Cardiac muscle cell (in vitro differentiated cells and primary cell): ENCODE measurements at regions not wholly inside any gene's neighbourhood (a gene's known extent, or its start where the extent isn't known, plus 50 kb on each side); places are given as distances from the start of the nearest gene placed in this dataset.

ENCODE experiments used
- DNase-seq, 2 donors: peaks; one replicate each; pipeline versions ENCODE4 v3.0.0 to v3.0.0-alpha.2; 2010 to 2017; ENCODE audit warnings: low read depth in 1 of 2, low spot score in 1 of 2
- H3K27ac ChIP-seq: fragments of 200-600 bp; sonication (generic); 2 replicates; pipeline ENCODE4 v1.5.1; 2016
- H3K27me3 ChIP-seq: fragments of 200-600 bp; sonication (generic); 2 replicates; pipeline ENCODE4 v1.6.0; 2016; ENCODE audit warnings: control low read depth
- H3K36me3 ChIP-seq: fragments of 200-600 bp; sonication (generic); 2 replicates; pipeline ENCODE4 v1.5.1; 2016; ENCODE audit warnings: control low read depth
- H3K4me1 ChIP-seq: fragments of 200-600 bp; sonication (generic); 2 replicates; pipeline ENCODE4 v1.8.1; 2017; ENCODE audit warnings: low read depth, mild to moderate bottlenecking, mixed run types
- H3K4me3 ChIP-seq: fragments of 200-600 bp; sonication (generic); 2 replicates; pipeline ENCODE4 v1.5.1; 2016; ENCODE audit warnings: mild to moderate bottlenecking
- H3K9me3 ChIP-seq: fragments of 200-600 bp; sonication (generic); 2 replicates; pipeline ENCODE4 v1.5.1; 2017; ENCODE audit warnings: low read depth, mild to moderate bottlenecking, control low read depth
- CTCF ChIP-seq: IDR thresholded peaks from 2 replicates; pipeline ENCODE4 v1.5.1; 2012; ENCODE audit warnings: low read depth, mild to moderate bottlenecking, low read length

GRCh38 chr10:121288864-121289661 lies 309.2 kb downstream of the FGFR2 start:
- no peaks in the 10 kb centered on the region for H3K36me3 ChIP-seq
- H3K27me3 ChIP-seq: no peaks in the 10 kb centered on the region
- DNase-seq: no peak
- H3K4me1 ChIP-seq: peaks cover 10% of the 10 kb centered on the region
- no peak overlapping the region for H3K27ac ChIP-seq
- no peak overlapping the region for H3K4me3 ChIP-seq
- no peak for TF ChIP-seq CTCF
- no peaks in the 10 kb centered on the region for H3K9me3 ChIP-seq

- no peak overlapping the region for H3K27ac ChIP-seq
- peaks cover 10% of the 10 kb centered on the region for H3K4me1 ChIP-seq
- H3K27me3 ChIP-seq: no peaks in the 10 kb centered on the region
- H3K9me3 ChIP-seq: no peaks in the 10 kb centered on the region
- DNase-seq: no peak
- H3K4me3 ChIP-seq: no peak overlapping the region
- no peak for TF ChIP-seq CTCF
- no peaks in the 10 kb centered on the region for H3K36me3 ChIP-seq
These were observed 308.4 kb downstream of the FGFR2 start for GRCh38 chr10:121289800-121290199.

- TF ChIP-seq CTCF: no peak
- no peak for DNase-seq
These were observed 307.6 kb downstream of the FGFR2 start for GRCh38 chr10:121290674-121291073.

GRCh38 chr10:121291376-121291775 lies 306.9 kb downstream of the FGFR2 start:
- Histone ChIP-seq H3K9me3 (no peaks in the 10 kb centered on the region), H3K36me3 (no peaks in the 10 kb centered on the region), H3K4me1 (peaks cover 14% of the 10 kb centered on the region), H3K4me3 (no peak overlapping the region), H3K27me3 (no peaks in the 10 kb centered on the region), H3K27ac (no peak overlapping the region)
- DNase-seq: no peak
- TF ChIP-seq CTCF: no peak

More at GRCh38 chr10:121290674-121291073, 307.6 kb downstream of the FGFR2 start:
- H3K4me1 ChIP-seq: peaks cover 10% of the 10 kb centered on the region
- no peaks in the 10 kb centered on the region for H3K27me3 ChIP-seq
- no peaks in the 10 kb centered on the region for H3K36me3 ChIP-seq
- H3K9me3 ChIP-seq: no peaks in the 10 kb centered on the region
- no peak overlapping the region for H3K27ac ChIP-seq
- no peak overlapping the region for H3K4me3 ChIP-seq

GRCh38 chr10:121291823-121292222 lies 306.4 kb downstream of the FGFR2 start:
- H3K4me1 ChIP-seq: peaks cover 18% of the 10 kb centered on the region
- no peak overlapping the region for H3K27ac ChIP-seq
- no peaks in the 10 kb centered on the region for H3K9me3 ChIP-seq
- no peak for TF ChIP-seq CTCF
- H3K27me3 ChIP-seq: no peaks in the 10 kb centered on the region
- no peak for DNase-seq
- no peak overlapping the region for H3K4me3 ChIP-seq
- no peaks in the 10 kb centered on the region for H3K36me3 ChIP-seq
